OCI-LY1 (cell line): ENCODE measurements at regions not wholly inside any gene's neighbourhood (a gene's known extent, or its start where the extent isn't known, plus 50 kb on each side); places are given as distances from the start of the nearest gene placed in this dataset.

Experiments
- H2AFZ ChIP-seq: fragments of 200-600 bp; sonication (generic), shearing (Covaris generic); 2 replicates; pipeline ENCODE4 v1.6.0; 2014; ENCODE audit warnings: antibody characterized with exemption, mild to moderate bottlenecking, low read length
- H3F3A ChIP-seq: fragments of 200-600 bp; sonication (generic), shearing (Covaris generic); 2 replicates; pipeline ENCODE4 v1.6.0; 2014; ENCODE audit warnings: mild to moderate bottlenecking, antibody characterized with exemption, low read length, moderate library complexity; ENCODE audit not compliant: insufficient read depth
- H3K27ac ChIP-seq: fragments of 200-600 bp; sonication (generic); 2 replicates; pipeline ENCODE4 v1.5.1; 2014; ENCODE audit warnings: low read length, mixed run types, mild to moderate bottlenecking, low read depth; ENCODE audit not compliant: poor library complexity, severe bottlenecking
- H3K27me3 ChIP-seq: fragments of 200-600 bp; sonication (generic); 2 replicates; pipeline ENCODE4 v1.6.0; 2014; ENCODE audit warnings: antibody characterized with exemption, mild to moderate bottlenecking, low read length, moderate library complexity; ENCODE audit not compliant: insufficient read depth
- H3K36me3 ChIP-seq: fragments of 200-600 bp; sonication (generic); 2 replicates; pipeline ENCODE4 v1.6.1; 2014; ENCODE audit warnings: mild to moderate bottlenecking, antibody characterized with exemption, low read length, moderate library complexity, mixed read lengths; ENCODE audit not compliant: insufficient read depth
- H3K4me1 ChIP-seq: fragments of 200-600 bp; sonication (generic); 2 replicates; pipeline ENCODE4 v1.5.1; 2014; ENCODE audit warnings: mild to moderate bottlenecking, low read length, moderate library complexity; ENCODE audit not compliant: insufficient read depth, severe bottlenecking
- H3K4me2 ChIP-seq: fragments of 200-600 bp; sonication (generic), shearing (Covaris generic); 2 replicates; pipeline ENCODE4 v1.6.1; 2014; ENCODE audit warnings: low read length
- H3K4me3 ChIP-seq: fragments of 200-600 bp; sonication (generic); 2 replicates; pipeline ENCODE4 v1.5.1; 2014; ENCODE audit warnings: low read length, low read depth, mild to moderate bottlenecking, mixed read lengths; ENCODE audit not compliant: poor library complexity, severe bottlenecking
- H3K79me2 ChIP-seq: fragments of 200-600 bp; shearing (Covaris generic); 2 replicates; pipeline ENCODE4 v1.6.1; 2016; ENCODE audit warnings: mixed run types, low read length, mixed read lengths; ENCODE audit not compliant: insufficient read depth
- H3K9ac ChIP-seq: fragments of 200-600 bp; sonication (generic), shearing (Covaris generic); 2 replicates; pipeline ENCODE4 v1.6.1; 2014; ENCODE audit warnings: mild to moderate bottlenecking, low read length, mixed read lengths
- H3K9me2 ChIP-seq: fragments of 200-600 bp; sonication (generic), shearing (Covaris generic); 2 replicates; pipeline ENCODE4 v1.6.1; 2014; ENCODE audit warnings: low read depth, mild to moderate bottlenecking, low read length, mixed read lengths
- H3K9me3 ChIP-seq: fragments of 200-600 bp; shearing (Covaris generic); 2 replicates; pipeline ENCODE4 v1.6.1; 2014; ENCODE audit warnings: low read length, mixed read lengths
- H4K20me1 ChIP-seq: fragments of 200-600 bp; sonication (generic), shearing (Covaris generic); 2 replicates; pipeline ENCODE4 v1.6.0; 2016; ENCODE audit warnings: mild to moderate bottlenecking, low read length; ENCODE audit not compliant: insufficient read depth
- CTCF ChIP-seq: fragments of 200-600 bp; sonication (generic), shearing (Covaris generic); IDR thresholded peaks from 2 replicates; pipeline ENCODE4 v1.5.1; 2017; ENCODE audit warnings: mild to moderate bottlenecking, antibody characterized with exemption, low read length, moderate library complexity, mixed read lengths
- EZH2 ChIP-seq: fragments of 200-600 bp; sonication (generic), shearing (Covaris generic); IDR thresholded peaks from 2 replicates; pipeline ENCODE4 v1.8.0; 2017; ENCODE audit warnings: borderline replicate concordance, mixed run types, mild to moderate bottlenecking, antibody characterized with exemption, low read length, moderate library complexity, mixed read lengths

GRCh38 chr2:128988967-128989366, 670.3 kb upstream of the HS6ST1 start:
- Histone ChIP-seq H3K9ac (no peak overlapping the region), H3F3A (no peaks in the 10 kb centered on the region), H3K36me3 (no peaks in the 10 kb centered on the region), H3K4me1 (no peaks in the 10 kb centered on the region), H3K9me3 (no peaks in the 10 kb centered on the region), H3K79me2 (no peaks in the 10 kb centered on the region), H3K27me3 (no peaks in the 10 kb centered on the region), H2AFZ (no peak overlapping the region), H3K4me2 (no peak overlapping the region), H4K20me1 (no peaks in the 10 kb centered on the region), H3K9me2 (no peaks in the 10 kb centered on the region), H3K4me3 (no peak overlapping the region), H3K27ac (no peak overlapping the region)
- TF ChIP-seq CTCF = no peak
- no peak for TF ChIP-seq EZH2

- Histone ChIP-seq H3K27me3 (no peaks in the 10 kb centered on the region), H3K4me1 (no peaks in the 10 kb centered on the region), H3K36me3 (no peaks in the 10 kb centered on the region), H3K9me2 (no peaks in the 10 kb centered on the region), H3F3A (no peaks in the 10 kb centered on the region), H3K27ac (no peak overlapping the region), H4K20me1 (no peaks in the 10 kb centered on the region), H3K9ac (no peak overlapping the region), H3K79me2 (no peaks in the 10 kb centered on the region), H3K4me3 (no peak overlapping the region), H3K9me3 (no peaks in the 10 kb centered on the region), H3K4me2 (no peak overlapping the region), H2AFZ (no peak overlapping the region)
- TF ChIP-seq EZH2 (no peak), CTCF (no peak)
Observed at GRCh38 chr2:128995086-128995485, 676.4 kb upstream of the HS6ST1 start.

GRCh38 chr2:128996078-128996477, 677.4 kb upstream of the HS6ST1 start:
- H3K27me3 ChIP-seq = no peaks in the 10 kb centered on the region
- H2AFZ ChIP-seq = no peak overlapping the region
- H3K9me2 ChIP-seq = no peaks in the 10 kb centered on the region
- no peaks in the 10 kb centered on the region for H3K36me3 ChIP-seq
- H3K27ac ChIP-seq = no peak overlapping the region
- no peak overlapping the region for H3K9ac ChIP-seq
- H3K9me3 ChIP-seq = no peaks in the 10 kb centered on the region
- H3K4me3 ChIP-seq = no peak overlapping the region
- no peak overlapping the region for H3K4me2 ChIP-seq
- no peaks in the 10 kb centered on the region for H4K20me1 ChIP-seq
- TF ChIP-seq EZH2 (no peak), CTCF (no peak)
- no peaks in the 10 kb centered on the region for H3K79me2 ChIP-seq
- H3F3A ChIP-seq = no peaks in the 10 kb centered on the region
- no peaks in the 10 kb centered on the region for H3K4me1 ChIP-seq
